H9 (cell line): ENCODE measurements at regions not wholly inside any gene's neighbourhood (a gene's known extent, or its start where the extent isn't known, plus 50 kb on each side); places are given as distances from the start of the nearest gene placed in this dataset.

ENCODE experiments used
- DNase-seq: peaks from one replicate; pipeline ENCODE4 v3.0.0-alpha.2; 2017
- H2AFZ ChIP-seq: one replicate; pipeline ENCODE4 v1.6.1; 2013; ENCODE audit warnings: mild to moderate bottlenecking, low read length, control low read depth, moderate library complexity
- H2AK5ac ChIP-seq: 2 replicates; pipeline ENCODE4 v1.6.1; 2013; ENCODE audit warnings: low read length, control low read depth, mixed read lengths; ENCODE audit not compliant: insufficient read length
- H2BK120ac ChIP-seq: one replicate; pipeline ENCODE4 v1.6.1; 2013; ENCODE audit warnings: low read depth, mild to moderate bottlenecking, low read length, control low read depth, inconsistent platforms; ENCODE audit not compliant: poor library complexity, severe bottlenecking
- H2BK12ac ChIP-seq: 2 replicates; pipeline ENCODE4 v1.6.1; 2013; ENCODE audit warnings: low read length, control low read depth, mixed read lengths, low read depth; ENCODE audit not compliant: insufficient read length
- H2BK15ac ChIP-seq: 2 replicates; pipeline ENCODE4 v1.6.1; 2013; ENCODE audit warnings: low read depth, low read length, control low read depth
- H2BK20ac ChIP-seq: one replicate; pipeline ENCODE4 v1.6.1; 2013; ENCODE audit warnings: low read depth, mild to moderate bottlenecking, low read length, control low read depth, inconsistent platforms; ENCODE audit not compliant: poor library complexity, severe bottlenecking
- H2BK5ac ChIP-seq: 2 replicates; pipeline ENCODE4 v1.6.1; 2013; ENCODE audit warnings: low read length, control low read depth, mixed read lengths; ENCODE audit not compliant: insufficient read length
- H3K14ac ChIP-seq: 2 replicates; pipeline ENCODE4 v1.6.1; 2013; ENCODE audit warnings: low read length, control low read depth; ENCODE audit not compliant: insufficient read depth
- H3K18ac ChIP-seq: 2 replicates; pipeline ENCODE4 v1.6.1; 2013; ENCODE audit warnings: low read depth, mild to moderate bottlenecking, mixed read lengths, low read length, control low read depth; ENCODE audit not compliant: insufficient read length
- H3K23ac ChIP-seq: 2 replicates; pipeline ENCODE4 v1.6.1; 2013; ENCODE audit warnings: low read length, control low read depth, mixed read lengths, low read depth; ENCODE audit not compliant: insufficient read length
- H3K23me2 ChIP-seq: 2 replicates; pipeline ENCODE4 v1.6.1; 2013; ENCODE audit warnings: low read depth, mild to moderate bottlenecking, mixed read lengths, low read length, control low read depth; ENCODE audit not compliant: insufficient read length, poor library complexity, severe bottlenecking
- H3K27ac ChIP-seq: 2 replicates; pipeline ENCODE4 v1.5.1; 2013; ENCODE audit warnings: low read length, control low read depth, mixed read lengths, low read depth; ENCODE audit not compliant: insufficient read length
- H3K27me3 ChIP-seq: 2 replicates; pipeline ENCODE4 v1.6.1; 2013; ENCODE audit warnings: low read length, control low read depth, inconsistent platforms; ENCODE audit not compliant: insufficient read depth
- H3K4ac ChIP-seq: 2 replicates; pipeline ENCODE4 v1.6.1; 2013; ENCODE audit warnings: low read depth, mild to moderate bottlenecking, control low read depth, inconsistent platforms, low read length, moderate library complexity
- H3K4me1 ChIP-seq: 2 replicates; pipeline ENCODE4 v1.6.1; 2013; ENCODE audit warnings: low read length, control low read depth, inconsistent platforms; ENCODE audit not compliant: insufficient read depth
- H3K4me2 ChIP-seq: 2 replicates; pipeline ENCODE4 v1.6.1; 2013; ENCODE audit warnings: low read length, control low read depth, mixed read lengths; ENCODE audit not compliant: insufficient read length, insufficient read depth
- H3K56ac ChIP-seq: 2 replicates; pipeline ENCODE4 v1.6.1; 2013; ENCODE audit warnings: low read depth, mild to moderate bottlenecking, mixed read lengths, low read length, control low read depth; ENCODE audit not compliant: insufficient read length
- H3K79me1 ChIP-seq: 2 replicates; pipeline ENCODE4 v1.6.1; 2013; ENCODE audit warnings: low read depth, mild to moderate bottlenecking, moderate library complexity, low read length, control low read depth, inconsistent platforms; ENCODE audit not compliant: insufficient read depth, poor library complexity, severe bottlenecking
- H3K79me2 ChIP-seq: 2 replicates; pipeline ENCODE4 v1.6.1; 2013; ENCODE audit warnings: low read length, control low read depth, inconsistent platforms; ENCODE audit not compliant: insufficient read depth
- H3K9ac ChIP-seq: 2 replicates; pipeline ENCODE4 v1.6.1; 2013; ENCODE audit warnings: low read length, control low read depth, mixed read lengths; ENCODE audit not compliant: insufficient read length; ENCODE audit errors: extremely low read depth
- H3K9me3 ChIP-seq: one replicate; pipeline ENCODE4 v1.6.1; 2013; ENCODE audit warnings: low read depth, low read length, inconsistent platforms; ENCODE audit not compliant: control insufficient read depth
- H3T11ph ChIP-seq: one replicate; pipeline ENCODE4 v1.6.1; 2013; ENCODE audit warnings: mild to moderate bottlenecking, low read length, control low read depth, inconsistent platforms
- H4K20me1 ChIP-seq: one replicate; pipeline ENCODE4 v1.6.1; 2013; ENCODE audit not compliant: control insufficient read depth, insufficient read length, insufficient read depth
- H4K5ac ChIP-seq: 2 replicates; pipeline ENCODE4 v1.6.1; 2013; ENCODE audit warnings: low read depth, mild to moderate bottlenecking, mixed read lengths, low read length, control low read depth; ENCODE audit not compliant: insufficient read length
- H4K8ac ChIP-seq: replicated peaks from 2 replicates; pipeline ENCODE4 v1.6.1; 2013; ENCODE audit warnings: low read length, control low read depth, mixed read lengths, low read depth; ENCODE audit not compliant: insufficient read length
- H4K91ac ChIP-seq: 2 replicates; pipeline ENCODE4 v1.6.1; 2013; ENCODE audit warnings: low read depth, mild to moderate bottlenecking, moderate library complexity, mixed read lengths, low read length, control low read depth; ENCODE audit not compliant: insufficient read length
- H3K27ac Mint-ChIP-seq, 3 experiments: 2 replicates in 2 of 3; 3 replicates in 1 of 3; pipeline ENCODE4 v1.8.0; 2020 to 2021; ENCODE audit warnings: mixed read lengths in 3 of 3, mild to moderate bottlenecking in 1 of 3, moderate library complexity in 1 of 3
- H3K27me3 Mint-ChIP-seq: 2 replicates; pipeline ENCODE4 v1.8.0; 2021; ENCODE audit warnings: low read depth, mild to moderate bottlenecking, moderate library complexity, mixed read lengths
- H3K36me3 Mint-ChIP-seq, 3 experiments: 2 replicates in 2 of 3; 3 replicates in 1 of 3; pipeline ENCODE4 v1.8.0; 2020 to 2021; ENCODE audit warnings: low read depth in 3 of 3, mixed read lengths in 3 of 3; ENCODE audit not compliant: insufficient read depth in 1 of 3
- H3K4me1 Mint-ChIP-seq, 2 experiments: 2 replicates each; pipeline ENCODE4 v1.8.0; 2020; ENCODE audit warnings: mixed read lengths in 2 of 2
- H3K4me3 Mint-ChIP-seq, 2 experiments: 2 replicates in 1 of 2; 3 replicates in 1 of 2; pipeline ENCODE4 v1.8.0; 2020 to 2021; ENCODE audit warnings: mild to moderate bottlenecking in 2 of 2, mixed read lengths in 2 of 2, moderate library complexity in 1 of 2
- H3K9me3 Mint-ChIP-seq, 2 experiments: 2 replicates in 1 of 2; 3 replicates in 1 of 2; pipeline ENCODE4 v1.8.0; 2020; ENCODE audit warnings: mild to moderate bottlenecking in 2 of 2, mixed read lengths in 2 of 2, moderate library complexity in 1 of 2
- WGBS: extraction: QIAGEN DNeasy Blood & Tissue Kit; methylation state at CpG from one replicate; pipeline ENCODE4 v1.1.7; 2013; ENCODE audit warnings: missing lambda C conversion rate, low lambda C conversion rate, mixed read lengths; ENCODE audit not compliant: insufficient read length; ENCODE audit errors: extremely low coverage; 5-methylcytosine and 5-hydroxymethylcytosine counted together
- TF ChIP-seq, protein P1 (sequence below): fragments of 200-600 bp; sonication (generic); conservative IDR thresholded peaks from 3 replicates; pipeline ENCODE4 v1.8.0; 2021; ENCODE audit warnings: antibody characterized with exemption, mild to moderate bottlenecking

- peaks cover 3% of the 10 kb centered on the region; the same call in 1 of the 2 replicates for H3K4me1 ChIP-seq
- H3K79me1 ChIP-seq, result no peaks in the 10 kb centered on the region
- no peak overlapping the region for H2BK12ac ChIP-seq
- no peaks in the 10 kb centered on the region for H3K27me3 ChIP-seq
- Mint-ChIP-seq H3K4me1 (peaks cover 37 to 67% of the 10 kb centered on the region in 2 experiments), H3K4me3 (no peak overlapping the region; a peak in 1 of 5 replicates), H3K36me3 (peaks cover 0 to 21% (median 0%) of the 10 kb centered on the region in 3 experiments; a peak in 2 of 7 replicates), H3K27me3 (no peaks in the 10 kb centered on the region), H3K27ac (no peak overlapping the region; a peak in 1 of 7 replicates), H3K9me3 (no peaks in the 10 kb centered on the region)
- H4K5ac ChIP-seq, result no peak overlapping the region
- no peak overlapping the region for H3T11ph ChIP-seq
- no peak overlapping the region for H4K8ac ChIP-seq
- no peak overlapping the region for H2AK5ac ChIP-seq
- H3K9me3 ChIP-seq, result no peaks in the 10 kb centered on the region
- H2BK20ac ChIP-seq, result no peak overlapping the region
- no peaks in the 10 kb centered on the region for H4K20me1 ChIP-seq
- H3K79me2 ChIP-seq, result no peaks in the 10 kb centered on the region; the same call in 1 of the 2 replicates
- no peak overlapping the region for H3K4me2 ChIP-seq
- H3K56ac ChIP-seq, result no peak overlapping the region
- H3K9ac ChIP-seq, result no peak overlapping the region
- no peak overlapping the region for H2AFZ ChIP-seq
- no peak overlapping the region for H3K4ac ChIP-seq
- no peaks in the 10 kb centered on the region for H3K23me2 ChIP-seq
- no peak overlapping the region for H2BK5ac ChIP-seq
- WGBS, result no CpG with 5 or more reads among the region's 2 CpGs
- no peak for DNase-seq
- no peak overlapping the region for H2BK120ac ChIP-seq
- H3K14ac ChIP-seq, result no peak overlapping the region
- H4K91ac ChIP-seq, result no peak overlapping the region
- no peak overlapping the region for H3K18ac ChIP-seq
- no peak overlapping the region for H2BK15ac ChIP-seq
- TF ChIP-seq, protein P1, sequence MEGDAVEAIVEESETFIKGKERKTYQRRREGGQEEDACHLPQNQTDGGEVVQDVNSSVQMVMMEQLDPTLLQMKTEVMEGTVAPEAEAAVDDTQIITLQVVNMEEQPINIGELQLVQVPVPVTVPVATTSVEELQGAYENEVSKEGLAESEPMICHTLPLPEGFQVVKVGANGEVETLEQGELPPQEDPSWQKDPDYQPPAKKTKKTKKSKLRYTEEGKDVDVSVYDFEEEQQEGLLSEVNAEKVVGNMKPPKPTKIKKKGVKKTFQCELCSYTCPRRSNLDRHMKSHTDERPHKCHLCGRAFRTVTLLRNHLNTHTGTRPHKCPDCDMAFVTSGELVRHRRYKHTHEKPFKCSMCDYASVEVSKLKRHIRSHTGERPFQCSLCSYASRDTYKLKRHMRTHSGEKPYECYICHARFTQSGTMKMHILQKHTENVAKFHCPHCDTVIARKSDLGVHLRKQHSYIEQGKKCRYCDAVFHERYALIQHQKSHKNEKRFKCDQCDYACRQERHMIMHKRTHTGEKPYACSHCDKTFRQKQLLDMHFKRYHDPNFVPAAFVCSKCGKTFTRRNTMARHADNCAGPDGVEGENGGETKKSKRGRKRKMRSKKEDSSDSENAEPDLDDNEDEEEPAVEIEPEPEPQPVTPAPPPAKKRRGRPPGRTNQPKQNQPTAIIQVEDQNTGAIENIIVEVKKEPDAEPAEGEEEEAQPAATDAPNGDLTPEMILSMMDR, result no peak
- H3K27ac ChIP-seq, result no peak overlapping the region
- H3K23ac ChIP-seq, result no peak overlapping the region
These were observed 326.8 kb upstream of the POT1 start for GRCh38 chr7:125256446-125256845.
